ENCODE measurements at regions not wholly inside any gene's neighbourhood (a gene's known extent, or its start where the extent isn't known, plus 50 kb on each side); places are given as distances from the start of the nearest gene placed in this dataset.

GRCh38 chr14:36028218-36028617, 148.3 kb downstream of the PTCSC3 start:
- DNase-seq: no peak

- DNase-seq: no peak
Observed at GRCh38 chr14:36027354-36027753, 149.2 kb downstream of the PTCSC3 start.

GRCh38 chr14:36022765-36023410, 153.6 kb downstream of the PTCSC3 start:
- DNase-seq: no peak

- no peak for DNase-seq
Observed at GRCh38 chr14:36021591-36022320, 154.8 kb downstream of the PTCSC3 start.

- no peak for DNase-seq
Observed at GRCh38 chr14:36021030-36021422, 155.5 kb downstream of the PTCSC3 start.

GRCh38 chr14:36020120-36021029, 156.1 kb downstream of the PTCSC3 start:
- DNase-seq: no peak

- DNase-seq: no peak
Observed at GRCh38 chr14:36019126-36019525, 157.4 kb downstream of the PTCSC3 start.

- no peak for DNase-seq
Observed at GRCh38 chr14:36014236-36014635, 162.3 kb downstream of the PTCSC3 start.

GRCh38 chr14:36013483-36013882, 163.0 kb downstream of the PTCSC3 start:
- DNase-seq: no peak

GRCh38 chr14:36012621-36013020, 163.9 kb downstream of the PTCSC3 start:
- DNase-seq: no peak

GRCh38 chr14:36009643-36010042, 166.9 kb downstream of the PTCSC3 start:
- DNase-seq: no peak

- no peak for DNase-seq
Observed at GRCh38 chr14:36006623-36007022, 169.9 kb downstream of the PTCSC3 start.

GRCh38 chr14:36005670-36006069, 170.9 kb downstream of the PTCSC3 start:
- DNase-seq: no peak

- no peak for DNase-seq
Observed at GRCh38 chr14:36001936-36002335, 174.6 kb downstream of the PTCSC3 start.

- DNase-seq: no peak
Observed at GRCh38 chr14:35999294-35999693, 173.2 kb downstream of the BRMS1L start.

- no peak for DNase-seq
Observed at GRCh38 chr14:35998303-35998702, 172.2 kb downstream of the BRMS1L start.

- DNase-seq: no peak
Observed at GRCh38 chr14:35993684-35993960, 167.5 kb downstream of the BRMS1L start.

GRCh38 chr14:35992816-35993683, 166.9 kb downstream of the BRMS1L start:
- no peak for DNase-seq

- no peak for DNase-seq
Observed at GRCh38 chr14:35991356-35991755, 165.2 kb downstream of the BRMS1L start.

- DNase-seq: no peak
Observed at GRCh38 chr14:35989736-35990135, 163.6 kb downstream of the BRMS1L start.

GRCh38 chr14:35988972-35989690, 163.0 kb downstream of the BRMS1L start:
- no peak for DNase-seq

GRCh38 chr14:35988550-35988949, 162.4 kb downstream of the BRMS1L start:
- no peak for DNase-seq

All from activated naive CD4-positive, alpha-beta T cell treated with Interleukin-2 at 50 U/mL for 16 hours (primary cell).